Transverse colon (tissue), 3 donors: ENCODE measurements at regions not wholly inside any gene's neighbourhood (a gene's known extent, or its start where the extent isn't known, plus 50 kb on each side); places are given as distances from the start of the nearest gene placed in this dataset.

Experiments
- CTCF ChIP-seq, 5 experiments: fragments of 200-600 bp in 3 of 5; fragments of 450-650 bp in 2 of 5; sonication (generic) in 3 of 5; IDR thresholded peaks; 1 replicate in 2 of 5; 2 replicates in 3 of 5; pipeline ENCODE4 v1.5.1; 2016 to 2017; ENCODE audit warnings: antibody characterized with exemption in 5 of 5, inconsistent platforms in 3 of 5, mild to moderate bottlenecking in 2 of 5, moderate library complexity in 1 of 5
- POLR2A ChIP-seq: fragments of 450-650 bp; IDR thresholded peaks from one replicate; pipeline ENCODE4 v1.6.1; 2016; ENCODE audit warnings: antibody characterized with exemption, mild to moderate bottlenecking, moderate library complexity

DNA sequence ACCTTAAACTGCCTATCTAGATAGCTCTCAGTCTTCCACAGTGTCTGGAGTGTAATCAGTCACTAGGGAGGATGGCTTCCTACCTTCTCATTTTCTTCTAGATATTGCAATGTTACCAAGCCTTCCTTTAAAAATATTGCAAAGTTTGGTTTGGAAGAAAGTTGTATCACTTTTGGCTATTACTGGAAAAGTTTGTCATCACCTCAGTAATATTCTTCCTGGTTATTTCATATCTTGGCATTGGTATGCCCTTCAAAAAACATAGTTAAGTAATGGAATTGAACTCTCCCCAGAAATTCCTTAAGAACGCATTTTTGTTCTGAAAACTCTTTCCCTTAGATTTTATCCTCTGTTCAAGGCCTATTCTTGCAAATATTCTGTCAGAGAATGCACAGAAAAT lies 179.3 kb upstream of the MME start:
- TF ChIP-seq CTCF (IDR thresholded peaks at IDR 0.05) (no peak), POLR2A (no peak)
